GM21723 (cell line): ENCODE measurements at regions not wholly inside any gene's neighbourhood (a gene's known extent, or its start where the extent isn't known, plus 50 kb on each side); places are given as distances from the start of the nearest gene placed in this dataset.

Experiments used
- ATAC-seq: cut with Tn5 transposase; IDR thresholded peaks from one replicate; pipeline ENCODE4 v1.9.1; 2021; ENCODE audit warnings: mild to moderate bottlenecking, moderate library complexity; ENCODE audit not compliant: unreplicated experiment

GRCh38 chr11:116233561-116233960 lies 539.2 kb downstream of the BUD13 start:
- no peak for ATAC-seq

DNA sequence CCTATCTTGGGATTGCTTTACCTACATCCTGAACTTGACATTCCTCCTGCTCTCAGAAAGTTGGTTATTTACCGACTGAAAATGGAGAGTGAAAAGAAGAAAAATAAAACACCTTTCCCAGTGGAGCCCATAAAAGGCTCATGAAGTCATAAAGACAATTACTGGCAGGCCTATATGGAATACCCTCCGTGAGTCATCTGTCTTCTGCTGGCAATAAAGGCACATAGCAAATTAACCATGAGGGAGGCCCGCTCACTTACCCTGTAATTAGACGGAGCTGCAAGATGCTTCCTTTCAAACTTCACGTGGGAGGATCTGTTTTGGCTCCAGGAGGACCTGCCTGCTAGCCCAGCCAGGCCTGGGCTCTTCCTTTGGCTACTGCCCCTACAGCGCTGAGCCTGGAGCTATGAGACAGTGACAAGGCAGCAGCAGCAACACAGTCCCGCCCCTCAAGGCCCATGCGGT lies 540.4 kb downstream of the BUD13 start:
- ATAC-seq = no peak

DNA sequence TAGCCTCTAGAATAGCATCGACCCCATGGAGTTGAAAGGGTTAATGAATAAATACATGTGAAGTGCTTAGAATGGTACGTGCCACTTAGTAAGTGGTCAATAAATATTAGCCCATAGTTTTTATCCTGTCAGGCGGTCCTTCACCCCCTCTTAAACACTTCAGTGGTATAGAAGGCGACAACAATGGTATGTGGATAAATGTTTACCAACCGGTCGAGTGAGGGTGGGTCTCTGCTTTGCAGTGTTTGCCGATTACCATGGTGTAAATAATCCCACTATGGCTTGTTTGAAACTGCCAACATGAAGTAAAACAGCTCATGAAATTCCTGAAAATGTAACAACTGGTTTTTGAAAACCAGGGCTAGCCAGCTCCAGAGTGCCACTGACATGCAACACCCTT lies 541.2 kb downstream of the BUD13 start:
- ATAC-seq = no peak

DNA sequence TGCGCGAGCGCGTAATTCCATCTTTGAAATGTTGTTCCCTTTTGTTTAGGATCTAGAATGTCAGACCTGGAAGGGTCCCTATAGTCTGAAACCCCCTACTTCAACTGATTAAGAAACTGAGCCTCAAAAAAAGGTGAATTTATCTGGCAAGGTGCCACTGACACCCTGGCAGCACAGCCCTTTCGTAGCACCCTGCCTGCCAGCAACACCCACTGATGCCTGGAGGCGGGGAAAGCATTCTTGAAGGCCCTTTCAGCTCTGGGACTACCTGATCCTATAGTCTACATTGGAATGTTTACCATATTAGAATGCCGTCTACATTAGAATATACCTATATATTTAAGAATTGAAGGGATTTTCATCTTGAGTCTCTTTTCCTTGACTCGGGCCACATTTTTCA lies 542.3 kb downstream of the BUD13 start:
- no peak for ATAC-seq

DNA sequence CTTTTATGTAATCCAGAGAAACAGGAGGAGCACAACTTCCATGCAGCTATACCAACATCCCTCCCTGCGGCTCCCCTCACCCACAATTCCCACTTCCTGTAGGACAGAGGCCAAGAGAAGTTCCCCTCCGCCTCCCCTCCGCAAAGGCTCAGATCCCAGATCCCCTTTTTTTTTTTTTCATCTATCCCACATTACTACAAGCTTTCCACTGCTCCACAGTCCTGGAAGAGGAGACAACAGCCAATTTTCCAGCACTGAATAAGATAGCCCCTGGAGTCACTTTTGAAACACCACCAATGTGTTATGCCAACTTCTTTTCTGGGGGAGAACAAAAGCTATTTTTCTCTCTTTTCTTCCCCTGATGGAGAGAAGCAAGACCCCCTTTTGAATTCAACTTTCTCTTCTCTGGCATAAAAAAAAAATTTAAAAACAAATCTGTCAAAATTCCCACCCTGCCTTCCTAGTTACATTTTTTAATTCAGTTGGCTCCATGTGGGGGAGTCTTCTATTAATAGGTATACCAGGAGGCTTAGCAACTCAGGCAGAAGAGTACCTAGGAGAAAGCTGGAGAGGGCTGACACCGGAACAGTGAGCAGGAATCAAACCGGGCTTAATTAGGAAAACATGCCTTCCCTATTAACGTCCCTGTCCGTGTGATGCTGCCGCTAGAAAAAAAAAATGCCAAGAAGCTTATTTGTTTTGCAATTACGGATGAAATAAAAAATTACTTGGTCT lies 543.4 kb downstream of the BUD13 start:
- ATAC-seq = no peak

DNA sequence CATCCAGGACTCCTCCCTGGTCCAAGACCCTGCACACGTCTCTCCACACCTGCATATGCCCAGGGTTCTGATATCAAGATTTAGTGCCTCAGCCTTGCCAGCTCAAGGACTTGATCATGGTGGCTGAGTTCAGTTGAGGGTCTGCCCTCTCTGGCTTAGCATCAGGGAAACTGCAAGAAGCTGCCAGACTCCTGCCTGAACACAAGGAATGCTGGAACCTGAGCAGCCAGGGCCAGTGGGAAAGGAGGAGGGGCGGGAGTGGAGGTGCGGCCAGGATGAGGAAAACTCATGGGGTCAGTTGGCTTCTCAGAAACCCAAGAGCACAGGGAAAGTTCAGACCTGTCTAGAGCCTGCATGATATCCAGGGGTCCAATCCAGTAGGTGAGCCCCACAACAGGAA lies 546.1 kb downstream of the BUD13 start:
- ATAC-seq = no peak

DNA sequence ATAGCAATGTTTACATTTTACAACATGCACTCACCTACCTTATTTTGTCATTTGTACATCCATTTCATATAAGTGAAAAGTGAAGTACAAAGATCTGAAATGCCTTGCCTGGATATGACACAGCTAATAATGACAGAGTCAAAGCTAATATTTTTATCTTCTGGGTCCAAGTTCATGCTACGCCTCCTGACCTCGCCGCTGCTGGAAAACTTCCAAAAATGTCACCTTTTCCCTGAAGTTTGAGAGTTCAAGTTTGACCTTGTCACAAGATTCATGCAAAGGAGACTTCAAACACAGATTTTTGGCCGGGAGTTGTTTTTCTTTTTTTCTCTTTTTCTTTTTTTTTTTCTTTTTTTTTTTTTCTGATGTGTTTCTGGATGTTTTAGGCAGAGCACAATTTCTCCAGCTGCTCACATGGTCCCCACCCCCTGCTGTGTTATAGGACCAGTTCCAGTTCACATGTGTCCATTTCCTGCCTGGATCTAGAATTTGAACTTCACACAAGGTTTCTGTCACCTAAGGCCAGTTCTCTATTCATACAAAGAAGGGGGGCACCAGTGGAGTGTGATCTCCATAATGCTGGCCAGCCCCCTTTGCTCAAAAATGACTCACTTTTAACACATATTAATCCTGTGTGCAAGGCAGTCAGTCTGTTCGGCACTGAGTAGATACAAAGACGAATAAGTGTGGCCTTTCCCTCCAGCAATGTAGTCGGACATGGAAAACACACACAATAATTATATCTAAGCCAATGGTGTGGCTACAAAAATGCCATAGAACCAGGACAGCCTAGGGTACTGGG lies 546.8 kb downstream of the BUD13 start:
- no peak for ATAC-seq

DNA sequence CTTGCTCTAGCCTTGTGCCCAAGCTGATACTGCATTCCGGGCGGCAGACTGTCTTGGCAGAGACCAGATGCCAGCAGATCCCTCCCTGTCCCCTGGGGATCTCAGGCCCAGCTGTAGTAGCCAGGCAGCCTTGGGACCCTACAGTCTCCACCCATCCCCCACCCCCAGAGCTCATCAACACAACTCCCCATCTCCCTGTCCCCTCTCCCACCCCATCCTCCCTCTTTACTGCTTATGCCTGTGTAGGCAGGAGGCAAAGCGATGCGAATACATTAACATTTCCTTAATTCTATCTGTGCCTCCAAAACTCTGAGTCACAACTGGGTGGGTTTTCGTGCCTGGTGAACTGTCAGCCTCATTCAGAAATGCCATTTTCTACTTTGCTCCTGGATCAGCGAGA lies 547.6 kb downstream of the BUD13 start:
- ATAC-seq = no peak

DNA sequence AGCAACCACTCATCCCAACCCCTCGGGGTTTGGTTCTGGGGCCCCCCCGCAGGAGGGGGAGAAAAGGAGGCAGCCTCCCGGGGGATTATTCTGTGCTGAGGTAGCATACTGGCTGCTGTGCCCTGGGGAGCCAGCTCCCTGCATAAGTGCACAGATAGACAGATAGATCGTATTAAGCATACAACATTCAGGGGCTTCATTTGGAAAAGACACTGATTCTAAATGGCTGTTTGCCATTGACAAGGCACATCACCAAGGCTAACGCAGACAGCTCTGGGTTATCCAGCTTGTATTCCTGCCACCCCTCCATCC lies 547.9 kb downstream of the BUD13 start:
- no peak for ATAC-seq

GRCh38 chr11:116224154-116224888 lies 548.5 kb downstream of the BUD13 start:
- no peak for ATAC-seq

- no peak for ATAC-seq
Measured at GRCh38 chr11:116221351-116221750, 551.4 kb downstream of the BUD13 start.

DNA sequence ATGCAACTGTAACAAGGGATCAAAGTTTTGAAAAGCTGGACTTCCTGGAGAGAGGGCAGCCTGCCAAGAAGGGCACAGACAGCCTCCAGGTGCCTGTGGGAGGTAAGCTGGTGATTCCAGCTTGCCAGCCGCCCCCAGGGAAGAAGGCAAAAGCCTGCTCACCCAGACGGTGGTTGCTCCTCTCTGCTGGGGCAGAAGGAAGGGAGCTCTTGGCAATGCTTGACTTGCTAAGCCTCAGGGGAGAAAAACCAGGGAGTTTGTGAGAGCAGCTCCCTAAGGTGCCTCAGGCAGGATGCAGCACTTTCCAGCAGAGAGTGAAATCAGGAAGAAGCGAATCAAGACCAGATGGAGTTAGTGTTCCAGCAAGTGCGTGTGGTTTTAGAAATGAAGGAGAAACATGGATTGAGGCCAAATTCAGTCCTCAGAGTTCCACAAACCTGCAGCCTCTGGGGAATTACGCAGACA lies 553.6 kb downstream of the BUD13 start:
- no peak for ATAC-seq

DNA sequence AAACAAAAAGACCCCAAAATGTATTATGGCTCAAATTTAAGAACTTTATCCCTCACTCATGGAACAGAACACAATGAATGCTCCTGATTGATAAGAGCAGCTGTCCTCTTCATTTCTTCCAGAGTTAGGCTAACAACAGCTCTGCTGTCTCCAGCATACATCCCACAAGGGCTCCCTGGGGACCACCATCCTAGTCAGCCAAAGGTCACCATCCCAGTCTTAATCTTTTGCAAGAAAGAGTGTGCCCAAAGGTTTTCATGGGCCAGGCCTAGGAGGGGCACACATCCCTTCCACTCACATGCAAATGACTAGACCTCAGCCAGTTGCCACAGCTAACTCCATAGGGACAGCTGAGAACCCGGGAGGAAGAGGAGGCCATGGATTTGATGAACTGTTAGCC lies 555.3 kb downstream of the BUD13 start:
- no peak for ATAC-seq

DNA sequence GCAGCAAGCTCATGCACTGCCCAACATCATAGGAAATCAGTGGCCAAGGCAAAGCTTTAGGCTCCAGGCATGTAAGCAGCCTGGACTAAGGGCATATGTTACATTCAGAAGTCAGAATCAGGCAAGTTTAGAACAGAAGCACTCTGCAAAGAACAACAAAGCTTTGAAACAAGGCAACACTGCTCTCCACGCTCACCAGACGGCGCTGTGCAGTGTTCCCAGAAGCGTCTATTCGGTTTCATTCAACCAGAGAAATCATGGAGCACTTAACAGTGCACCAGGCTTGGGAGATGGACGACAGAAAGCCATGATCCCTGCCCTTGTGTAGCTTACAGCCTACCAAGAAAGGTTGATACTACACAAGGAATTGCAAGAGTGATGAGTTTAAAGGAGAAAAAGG lies 555.8 kb downstream of the BUD13 start:
- ATAC-seq = no peak

DNA sequence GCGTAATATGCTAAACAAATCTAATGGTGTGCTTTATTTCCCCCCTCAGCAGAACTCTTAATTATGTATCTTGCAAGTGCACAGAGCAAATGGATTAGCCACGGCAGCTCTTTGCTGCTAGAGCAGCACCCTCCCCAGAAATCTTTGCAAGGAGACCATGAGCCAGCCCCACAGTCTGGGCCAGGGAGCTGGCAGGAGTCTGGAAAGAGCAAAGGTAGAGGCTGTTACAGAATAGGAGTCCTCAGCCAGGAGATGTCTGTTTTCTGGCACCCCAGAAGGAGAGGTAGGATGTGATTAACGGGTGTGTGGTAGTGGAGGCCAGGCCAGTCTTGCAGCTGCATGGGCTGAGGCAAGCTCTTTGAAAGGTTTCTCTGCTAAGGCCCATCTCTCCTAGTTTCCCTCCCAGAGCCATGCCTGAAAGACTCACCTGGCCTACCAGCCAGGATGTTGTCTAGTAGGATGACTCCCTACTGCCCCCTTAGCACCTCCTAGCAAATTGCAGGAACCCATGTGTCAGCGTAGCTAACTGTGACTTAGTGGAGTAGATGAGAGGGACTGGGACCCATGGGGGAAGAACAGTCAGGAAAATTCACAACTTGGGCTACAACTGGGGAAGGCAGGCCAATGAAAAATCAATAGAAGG lies 557.2 kb downstream of the BUD13 start:
- ATAC-seq = no peak

GRCh38 chr11:116211147-116211546 lies 561.6 kb downstream of the BUD13 start:
- no peak for ATAC-seq

GRCh38 chr11:116210663-116211062 lies 562.1 kb downstream of the BUD13 start:
- no peak for ATAC-seq

DNA sequence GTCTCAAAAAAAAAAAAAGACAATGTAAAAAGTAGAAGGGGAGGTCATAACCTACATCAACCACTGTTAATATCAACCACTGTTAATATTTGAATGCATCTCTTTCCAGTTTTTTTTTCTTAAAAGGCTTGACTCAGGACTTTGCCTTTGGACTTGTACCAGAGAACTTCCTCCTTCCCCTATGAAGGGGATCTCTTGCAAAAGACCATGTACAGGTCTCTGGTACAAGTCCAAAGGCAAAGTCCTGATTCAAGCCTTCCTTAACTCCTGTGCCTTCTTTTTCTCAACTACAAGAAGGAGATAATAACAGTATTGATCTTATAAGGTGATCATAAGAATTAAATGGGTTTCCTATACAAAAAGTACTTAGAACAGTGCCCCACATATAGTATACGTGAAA lies 563.5 kb downstream of the BUD13 start:
- ATAC-seq = no peak

DNA sequence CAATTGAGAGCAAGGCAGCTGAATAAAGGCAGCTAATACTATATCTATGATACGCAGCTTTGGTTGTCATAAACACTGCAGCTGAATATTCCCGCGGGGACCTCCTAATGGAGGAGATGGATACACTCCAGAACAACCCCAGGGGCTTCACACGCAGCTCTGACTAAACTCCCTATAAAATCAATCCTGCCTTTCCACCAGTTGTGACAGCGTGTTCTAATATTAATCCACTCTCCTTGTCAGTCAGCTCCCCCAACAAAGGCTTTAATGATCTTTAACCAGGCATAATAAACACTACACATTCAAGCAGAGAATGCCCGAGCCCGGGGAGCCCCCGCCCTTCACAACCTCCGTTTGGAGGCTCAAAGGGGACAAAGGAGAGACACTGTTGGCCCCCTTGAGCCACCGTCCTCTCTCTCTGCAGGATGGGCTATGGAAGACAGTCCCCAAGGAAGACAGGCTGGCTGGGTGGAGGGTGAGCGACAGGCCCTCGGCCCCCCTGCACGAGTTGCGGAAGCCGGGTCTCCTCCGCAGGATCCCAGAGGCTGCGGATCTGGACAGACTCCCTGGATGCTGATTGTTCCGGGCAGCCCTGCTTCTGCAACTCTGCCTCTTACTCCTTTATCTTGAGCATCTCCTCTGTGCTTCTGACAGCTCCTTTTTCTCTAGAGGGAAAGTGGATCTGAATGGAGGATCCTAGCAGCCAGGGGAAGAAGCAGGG lies 565.2 kb downstream of the BUD13 start:
- no peak for ATAC-seq

- ATAC-seq = no peak
Measured at GRCh38 chr11:116207019-116207418, 565.8 kb downstream of the BUD13 start.

- ATAC-seq = no peak
Measured at GRCh38 chr11:116202922-116203321, 569.9 kb downstream of the BUD13 start.
